ENCODE measurements at regions not wholly inside any gene's neighbourhood (a gene's known extent, or its start where the extent isn't known, plus 50 kb on each side); places are given as distances from the start of the nearest gene placed in this dataset.

DNA sequence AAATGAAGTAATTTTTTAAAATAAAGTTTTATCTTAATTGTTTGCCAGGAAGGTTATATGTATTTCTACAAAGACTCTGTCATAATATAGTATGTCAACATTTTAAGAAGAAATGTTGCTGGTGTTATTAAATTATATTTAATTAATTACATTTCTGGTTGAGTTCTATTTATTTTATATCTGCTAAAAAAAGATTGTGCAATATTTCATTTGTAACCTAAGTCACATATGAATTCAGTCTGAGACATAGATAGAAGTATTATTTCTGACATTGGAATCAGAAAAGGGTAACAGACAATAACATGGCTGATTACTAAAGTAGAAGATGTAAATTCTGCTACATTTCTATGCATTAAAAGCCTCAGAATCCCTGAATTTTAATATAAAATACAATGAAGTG is 1985.1 kb downstream of the C4orf33 start:
- TF ChIP-seq, protein P1, sequence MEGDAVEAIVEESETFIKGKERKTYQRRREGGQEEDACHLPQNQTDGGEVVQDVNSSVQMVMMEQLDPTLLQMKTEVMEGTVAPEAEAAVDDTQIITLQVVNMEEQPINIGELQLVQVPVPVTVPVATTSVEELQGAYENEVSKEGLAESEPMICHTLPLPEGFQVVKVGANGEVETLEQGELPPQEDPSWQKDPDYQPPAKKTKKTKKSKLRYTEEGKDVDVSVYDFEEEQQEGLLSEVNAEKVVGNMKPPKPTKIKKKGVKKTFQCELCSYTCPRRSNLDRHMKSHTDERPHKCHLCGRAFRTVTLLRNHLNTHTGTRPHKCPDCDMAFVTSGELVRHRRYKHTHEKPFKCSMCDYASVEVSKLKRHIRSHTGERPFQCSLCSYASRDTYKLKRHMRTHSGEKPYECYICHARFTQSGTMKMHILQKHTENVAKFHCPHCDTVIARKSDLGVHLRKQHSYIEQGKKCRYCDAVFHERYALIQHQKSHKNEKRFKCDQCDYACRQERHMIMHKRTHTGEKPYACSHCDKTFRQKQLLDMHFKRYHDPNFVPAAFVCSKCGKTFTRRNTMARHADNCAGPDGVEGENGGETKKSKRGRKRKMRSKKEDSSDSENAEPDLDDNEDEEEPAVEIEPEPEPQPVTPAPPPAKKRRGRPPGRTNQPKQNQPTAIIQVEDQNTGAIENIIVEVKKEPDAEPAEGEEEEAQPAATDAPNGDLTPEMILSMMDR (IDR thresholded peaks at IDR 0.05) = no peak
- TF ChIP-seq ZFX (IDR thresholded peaks at IDR 0.05; ENCODE audit: borderline replicate concordance) = no peak
